Endothelial cell (in vitro differentiated cells): ENCODE measurements at regions not wholly inside any gene's neighbourhood (a gene's known extent, or its start where the extent isn't known, plus 50 kb on each side); places are given as distances from the start of the nearest gene placed in this dataset.

Source experiments
- DNase-seq: peaks from one replicate; pipeline ENCODE4 v3.0.0; 2021; ENCODE audit warnings: low spot score
- H3K27ac Mint-ChIP-seq: one replicate; pipeline ENCODE4 v1.8.0; 2021; ENCODE audit warnings: mixed read lengths, inconsistent platforms; ENCODE audit not compliant: unreplicated experiment
- H3K27me3 Mint-ChIP-seq: one replicate; pipeline ENCODE4 v1.8.0; 2021; ENCODE audit warnings: mild to moderate bottlenecking, moderate library complexity, mixed read lengths, inconsistent platforms; ENCODE audit not compliant: unreplicated experiment
- H3K36me3 Mint-ChIP-seq: one replicate; pipeline ENCODE4 v1.8.0; 2021; ENCODE audit warnings: mild to moderate bottlenecking, low read depth, mixed read lengths, inconsistent platforms; ENCODE audit not compliant: unreplicated experiment
- H3K4me1 Mint-ChIP-seq: one replicate; pipeline ENCODE4 v1.8.0; 2021; ENCODE audit warnings: mild to moderate bottlenecking, mixed read lengths, inconsistent platforms; ENCODE audit not compliant: unreplicated experiment
- H3K4me3 Mint-ChIP-seq: one replicate; pipeline ENCODE4 v1.8.0; 2021; ENCODE audit warnings: mild to moderate bottlenecking, mixed read lengths, inconsistent platforms; ENCODE audit not compliant: unreplicated experiment
- H3K9me3 Mint-ChIP-seq: one replicate; pipeline ENCODE4 v1.8.0; 2021; ENCODE audit warnings: mixed read lengths, inconsistent platforms; ENCODE audit not compliant: unreplicated experiment
- TF ChIP-seq, protein P1 (sequence below): fragments of 200-600 bp; sonication (generic); IDR thresholded peaks from one replicate; pipeline ENCODE4 v1.5.0; 2021; ENCODE audit warnings: antibody characterized with exemption; ENCODE audit not compliant: unreplicated experiment

DNA sequence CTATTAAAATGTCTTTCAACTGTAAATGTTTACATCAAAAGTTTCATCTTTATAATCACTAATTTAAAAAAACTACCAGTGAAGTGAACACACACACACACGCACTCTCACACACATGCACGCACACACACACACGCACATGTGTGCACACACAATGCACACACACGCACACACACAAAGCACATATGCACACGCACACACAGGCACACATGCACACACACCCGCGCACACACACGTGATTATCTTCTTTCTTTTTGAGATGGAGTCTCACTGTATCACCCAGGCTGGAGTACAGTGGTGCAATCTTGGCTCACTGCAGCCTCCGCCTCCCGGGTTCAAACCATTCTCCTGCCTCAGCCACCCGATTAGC, 80.0 kb upstream of the FRMD1 start:
- no peak overlapping the region for H3K27ac Mint-ChIP-seq
- no peak overlapping the region for H3K4me3 Mint-ChIP-seq
- no peaks in the 10 kb centered on the region for H3K36me3 Mint-ChIP-seq

DNA sequence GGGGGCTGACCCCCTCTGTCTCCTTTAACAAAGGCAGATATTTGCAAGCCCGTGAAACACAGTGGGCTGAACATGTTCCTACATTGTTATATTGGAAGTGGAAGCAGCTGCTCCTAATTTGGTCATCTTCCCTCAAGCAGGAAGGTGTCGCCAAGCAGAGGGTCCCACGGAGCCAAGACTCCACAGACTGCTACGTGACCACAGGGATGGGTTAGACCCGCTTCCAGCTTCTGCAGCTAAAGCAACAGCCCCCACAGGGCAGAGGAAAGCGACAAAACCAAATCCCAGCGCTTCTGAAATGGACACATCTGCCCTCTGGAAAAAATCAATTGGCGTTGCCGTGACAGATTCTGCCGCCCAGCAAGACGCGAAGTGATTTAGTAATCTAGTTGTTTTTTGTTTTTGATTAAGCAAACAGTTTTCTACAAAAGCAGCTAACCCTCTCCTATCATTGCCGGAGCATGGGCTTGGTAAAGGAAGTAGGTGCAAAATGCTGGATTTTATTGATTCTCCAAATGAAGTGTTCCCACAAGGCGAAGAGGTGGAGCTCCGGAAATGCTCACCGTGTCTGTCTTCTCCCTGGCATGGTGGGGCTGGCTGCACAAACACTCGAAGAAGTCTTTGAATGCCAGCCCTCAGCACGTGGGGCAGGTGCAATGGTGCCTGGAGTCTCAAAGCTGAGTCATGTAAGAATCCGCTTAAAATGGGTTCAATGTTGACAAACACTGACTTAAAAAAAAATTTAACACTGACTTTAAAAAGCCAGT, 79.4 kb upstream of the FRMD1 start:
- Mint-ChIP-seq H3K27ac (no peak overlapping the region), H3K4me1 (peaks cover 2% of the 10 kb centered on the region), H3K9me3 (no peaks in the 10 kb centered on the region), H3K36me3 (no peaks in the 10 kb centered on the region), H3K4me3 (no peak overlapping the region), H3K27me3 (peaks cover 2% of the 10 kb centered on the region)
- TF ChIP-seq, protein P1, sequence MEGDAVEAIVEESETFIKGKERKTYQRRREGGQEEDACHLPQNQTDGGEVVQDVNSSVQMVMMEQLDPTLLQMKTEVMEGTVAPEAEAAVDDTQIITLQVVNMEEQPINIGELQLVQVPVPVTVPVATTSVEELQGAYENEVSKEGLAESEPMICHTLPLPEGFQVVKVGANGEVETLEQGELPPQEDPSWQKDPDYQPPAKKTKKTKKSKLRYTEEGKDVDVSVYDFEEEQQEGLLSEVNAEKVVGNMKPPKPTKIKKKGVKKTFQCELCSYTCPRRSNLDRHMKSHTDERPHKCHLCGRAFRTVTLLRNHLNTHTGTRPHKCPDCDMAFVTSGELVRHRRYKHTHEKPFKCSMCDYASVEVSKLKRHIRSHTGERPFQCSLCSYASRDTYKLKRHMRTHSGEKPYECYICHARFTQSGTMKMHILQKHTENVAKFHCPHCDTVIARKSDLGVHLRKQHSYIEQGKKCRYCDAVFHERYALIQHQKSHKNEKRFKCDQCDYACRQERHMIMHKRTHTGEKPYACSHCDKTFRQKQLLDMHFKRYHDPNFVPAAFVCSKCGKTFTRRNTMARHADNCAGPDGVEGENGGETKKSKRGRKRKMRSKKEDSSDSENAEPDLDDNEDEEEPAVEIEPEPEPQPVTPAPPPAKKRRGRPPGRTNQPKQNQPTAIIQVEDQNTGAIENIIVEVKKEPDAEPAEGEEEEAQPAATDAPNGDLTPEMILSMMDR = no peak
- DNase-seq = no peak

More for the DNA sequence above, 80.0 kb upstream of the FRMD1 start:
- DNase-seq = no peak
- peaks cover 2% of the 10 kb centered on the region for H3K27me3 Mint-ChIP-seq
- H3K9me3 Mint-ChIP-seq = no peaks in the 10 kb centered on the region
- peaks cover 2% of the 10 kb centered on the region for H3K4me1 Mint-ChIP-seq
- TF ChIP-seq, protein P1 = no peak

DNA sequence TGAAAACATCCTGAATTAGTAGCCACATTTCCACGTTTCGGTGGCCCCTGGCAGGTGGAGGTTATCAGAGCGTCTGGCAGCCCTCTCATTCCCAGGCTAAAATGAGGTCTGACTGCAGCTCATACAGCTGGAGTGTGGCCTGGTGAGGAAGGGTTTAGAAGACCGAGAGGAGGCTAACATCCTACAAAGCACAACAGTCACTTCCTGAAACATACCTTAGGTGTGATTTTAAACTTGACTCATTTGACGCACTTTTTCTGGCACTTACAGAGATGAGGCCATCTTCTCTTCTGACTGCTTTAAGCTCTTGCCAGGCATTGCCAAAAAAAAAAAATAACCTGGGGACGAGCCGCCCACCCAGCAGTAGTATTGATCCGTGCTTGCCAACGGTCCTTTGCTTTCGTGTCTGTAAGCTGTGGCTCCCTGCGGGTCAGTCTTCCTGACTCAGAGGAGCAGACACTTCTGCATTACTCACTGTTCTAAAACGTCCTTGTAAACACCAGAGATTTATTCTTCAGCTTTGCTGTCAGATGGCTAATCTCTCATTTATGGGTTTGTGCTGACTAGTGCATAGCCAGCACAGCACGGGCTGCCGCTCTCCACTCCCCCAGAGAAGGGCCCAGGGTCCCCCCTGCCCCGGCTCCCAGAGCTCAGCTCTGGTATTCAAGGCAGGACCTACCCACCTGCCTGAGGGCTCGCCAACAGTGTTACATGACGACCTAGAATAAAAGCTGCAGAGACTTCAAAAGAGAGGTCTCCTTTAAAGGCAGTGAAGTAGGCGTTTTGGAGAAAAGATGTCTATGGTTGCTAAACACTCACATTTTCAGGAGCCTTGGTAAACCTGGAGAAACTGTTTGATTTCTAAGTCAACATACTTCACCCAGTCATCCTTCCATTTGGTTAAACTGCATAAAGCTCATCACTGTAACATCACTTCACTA, 78.5 kb upstream of the FRMD1 start:
- Mint-ChIP-seq H3K4me1 (peaks cover 2% of the 10 kb centered on the region), H3K27ac (no peak overlapping the region), H3K36me3 (no peaks in the 10 kb centered on the region), H3K9me3 (no peaks in the 10 kb centered on the region), H3K4me3 (no peak overlapping the region), H3K27me3 (no peaks in the 10 kb centered on the region)
- DNase-seq = no peak
- TF ChIP-seq, protein P1 = no peak

DNA sequence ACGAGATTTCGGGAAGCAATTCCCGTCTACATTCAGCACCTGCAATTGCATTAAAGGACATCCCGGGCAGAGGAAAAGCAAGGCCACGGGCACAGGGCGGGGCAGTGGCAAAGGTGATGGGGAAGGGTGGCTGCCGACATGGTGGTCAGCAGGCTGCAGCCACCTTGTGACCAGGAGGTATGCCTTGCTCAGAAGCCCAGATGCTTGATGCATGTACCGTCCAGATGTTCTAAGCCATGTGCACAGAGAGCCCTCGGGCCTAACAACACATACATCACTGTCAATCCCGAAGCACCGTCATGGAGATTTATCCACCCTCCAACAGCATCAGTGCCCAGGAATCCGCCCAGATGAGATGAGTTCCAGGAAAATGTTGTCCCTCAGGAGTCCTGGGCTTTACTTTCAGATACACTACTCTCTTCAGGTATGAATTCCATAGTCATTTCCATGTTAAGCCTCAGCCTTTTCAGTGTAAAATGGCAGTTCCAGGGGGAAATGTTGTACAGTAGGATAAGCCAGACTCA, 77.8 kb upstream of the FRMD1 start:
- no peaks in the 10 kb centered on the region for H3K36me3 Mint-ChIP-seq
- H3K4me3 Mint-ChIP-seq = no peak overlapping the region
- no peak overlapping the region for H3K27ac Mint-ChIP-seq
- peaks cover 2% of the 10 kb centered on the region for H3K4me1 Mint-ChIP-seq
- no peaks in the 10 kb centered on the region for H3K9me3 Mint-ChIP-seq
- no peak for DNase-seq
- no peaks in the 10 kb centered on the region for H3K27me3 Mint-ChIP-seq
- TF ChIP-seq, protein P1 = no peak
